Common myeloid progenitor, CD34-positive (primary cell): ENCODE measurements at regions not wholly inside any gene's neighbourhood (a gene's known extent, or its start where the extent isn't known, plus 50 kb on each side); places are given as distances from the start of the nearest gene placed in this dataset.
"Not testable (repeated sequence)": the region's sequence is repeated elsewhere in the genome, so short reads cannot be mapped to it uniquely, and the experiment has no call there.

Source experiments
- CTCF ChIA-PET: fragments of 350-600 bp; sonication (Branson Sonifier 250); formaldehyde crosslinking; loops from one replicate; lab custom pipeline; 2021; ENCODE audit warnings: antibody characterized with exemption; lab: Charles Lee
- POLR2A ChIA-PET: fragments of 350-600 bp; sonication (Branson Sonifier 250); formaldehyde crosslinking; loops from one replicate; lab custom pipeline; 2021; ENCODE audit warnings: antibody characterized with exemption; lab: Charles Lee
- DNase-seq, 3 donors: peaks; one replicate each; pipeline versions ENCODE4 v3.0.0 to v3.0.0-alpha.2; 2013
- H3K27ac ChIP-seq, 2 experiments: 1 replicate in 1 of 2; 2 replicates in 1 of 2; pipeline ENCODE4 v1.7.0; 2013; ENCODE audit warnings: inconsistent platforms in 2 of 2, low read length in 2 of 2, mild to moderate bottlenecking in 2 of 2, low read depth in 1 of 2, moderate library complexity in 1 of 2; ENCODE audit not compliant: severe bottlenecking in 2 of 2, insufficient read depth in 1 of 2, poor library complexity in 1 of 2
- H3K27me3 ChIP-seq, 5 experiments: replicated peaks in 2 of 5; 1 replicate in 3 of 5; 2 replicates in 2 of 5; pipeline versions ENCODE4 v1.6.1 to v1.7.0; 2013; ENCODE audit warnings: low read length in 4 of 5, mild to moderate bottlenecking in 2 of 5, moderate library complexity in 2 of 5, inconsistent platforms in 1 of 5; ENCODE audit not compliant: insufficient read depth in 5 of 5, control insufficient read depth in 4 of 5
- H3K36me3 ChIP-seq, 4 experiments: 1 replicate in 2 of 4; 2 replicates in 2 of 4; pipeline versions ENCODE4 v1.6.1 to v1.7.0; 2013; ENCODE audit warnings: low read length in 3 of 4, control low read depth in 1 of 4, mild to moderate bottlenecking in 1 of 4; ENCODE audit not compliant: control insufficient read depth in 4 of 4, insufficient read depth in 4 of 4
- H3K4me1 ChIP-seq, 4 experiments: 1 replicate in 3 of 4; 2 replicates in 1 of 4; pipeline versions ENCODE4 v1.6.1 to v1.7.1; 2013; ENCODE audit warnings: low read length in 3 of 4, mild to moderate bottlenecking in 3 of 4, control low read depth in 1 of 4, inconsistent platforms in 1 of 4, moderate library complexity in 1 of 4; ENCODE audit not compliant: control insufficient read depth in 4 of 4, insufficient read depth in 4 of 4; ENCODE audit errors: control extremely low read depth in 1 of 4
- H3K4me3 ChIP-seq, 7 experiments: 1 replicate in 4 of 7; 2 replicates in 3 of 7; pipeline versions ENCODE4 v1.5.1 to v1.7.0; 2013; ENCODE audit warnings: mild to moderate bottlenecking in 7 of 7, low read length in 6 of 7, moderate library complexity in 6 of 7, inconsistent platforms in 2 of 7, low read depth in 2 of 7, control low read depth in 1 of 7; ENCODE audit not compliant: insufficient read depth in 4 of 7, control insufficient read depth in 1 of 7; ENCODE audit errors: extremely low read depth in 1 of 7
- H3K9me3 ChIP-seq, 5 experiments: 1 replicate in 4 of 5; 2 replicates in 1 of 5; pipeline versions ENCODE4 v1.6.1 to v1.7.1; 2013; ENCODE audit warnings: low read length in 4 of 5, mild to moderate bottlenecking in 2 of 5, inconsistent platforms in 1 of 5, low read depth in 1 of 5, moderate library complexity in 1 of 5; ENCODE audit not compliant: control insufficient read depth in 4 of 5, insufficient read depth in 2 of 5; ENCODE audit errors: control extremely low read depth in 1 of 5
- WGBS: methylation state at CpG from one replicate; pipeline ENCODE4 v1.1.5; 2013; ENCODE audit not compliant: insufficient coverage; 5-methylcytosine and 5-hydroxymethylcytosine counted together

GRCh38 chr9:115328677-115329076 lies 210.7 kb upstream of the TNC start:
- H3K9me3 ChIP-seq, result no peaks in the 10 kb centered on the region
- ChIA-PET POLR2A (no interaction called here), CTCF (no interaction called here)
- H3K4me3 ChIP-seq, result no peak overlapping the region
- H3K27ac ChIP-seq, result no peak overlapping the region
- H3K27me3 ChIP-seq, result no peaks in the 10 kb centered on the region
- no peaks in the 10 kb centered on the region for H3K4me1 ChIP-seq
- no peak for DNase-seq
- H3K36me3 ChIP-seq, result no peaks in the 10 kb centered on the region

GRCh38 chr9:115333277-115334070 lies 215.5 kb upstream of the TNC start:
- Histone ChIP-seq H3K4me3 (no peak overlapping the region), H3K27me3 (no peaks in the 10 kb centered on the region), H3K27ac (no peak overlapping the region), H3K36me3 (no peaks in the 10 kb centered on the region), H3K9me3 (peaks cover 0 to 2% (median 0%) of the 10 kb centered on the region in 5 experiments), H3K4me1 (no peaks in the 10 kb centered on the region)
- no peak for DNase-seq
- ChIA-PET POLR2A (no interaction called here), CTCF (no interaction called here)
- WGBS, result 95% methylated on average over 6 of the region's 8 CpGs

GRCh38 chr9:115335439-115335838 lies 217.5 kb upstream of the TNC start:
- Histone ChIP-seq H3K36me3 (no peaks in the 10 kb centered on the region), H3K4me3 (no peak overlapping the region), H3K4me1 (no peaks in the 10 kb centered on the region), H3K27ac (no peak overlapping the region), H3K27me3 (no peaks in the 10 kb centered on the region), H3K9me3 (peaks cover 0 to 2% (median 0%) of the 10 kb centered on the region in 5 experiments)
- CTCF ChIA-PET, result no interaction called here
- POLR2A ChIA-PET, result no interaction called here
- WGBS, result 95% methylated on average over 2 of the region's 5 CpGs
- no peak for DNase-seq

- Histone ChIP-seq H3K27me3 (no peaks in the 10 kb centered on the region), H3K27ac (no peak overlapping the region), H3K4me1 (no peaks in the 10 kb centered on the region), H3K9me3 (peaks cover 0 to under 1% (median 0%) of the 10 kb centered on the region in 5 experiments), H3K4me3 (no peak overlapping the region), H3K36me3 (no peaks in the 10 kb centered on the region)
- ChIA-PET POLR2A (no interaction called here), CTCF (no interaction called here)
- WGBS, result 78% methylated on average over 4 of the region's 5 CpGs
- no peak for DNase-seq
Measured at GRCh38 chr9:115340314-115340713, 222.4 kb upstream of the TNC start.

- WGBS, result 75% methylated on average over 2 of the region's 3 CpGs
- Histone ChIP-seq H3K36me3 (no peaks in the 10 kb centered on the region), H3K4me1 (no peaks in the 10 kb centered on the region), H3K27ac (no peak overlapping the region), H3K27me3 (no peaks in the 10 kb centered on the region), H3K9me3 (no peaks in the 10 kb centered on the region), H3K4me3 (no peak overlapping the region)
- POLR2A ChIA-PET, result no interaction called here
- CTCF ChIA-PET, result no interaction called here
- DNase-seq, result no peak
Measured at GRCh38 chr9:115341426-115341825, 223.5 kb upstream of the TNC start.

- DNase-seq, H3K27me3 ChIP-seq, H3K36me3 ChIP-seq, H3K4me1 ChIP-seq, H3K4me3 ChIP-seq, POLR2A ChIA-PET, H3K27ac ChIP-seq, CTCF ChIA-PET, H3K9me3 ChIP-seq: not testable (repeated sequence)
- WGBS, result 100% methylated on average over 2 of the region's 2 CpGs
Measured at GRCh38 chr9:115347776-115348175, 229.8 kb upstream of the TNC start.

GRCh38 chr9:115348936-115349335 lies 231.0 kb upstream of the TNC start:
- DNase-seq, H3K4me1 ChIP-seq, H3K27ac ChIP-seq, H3K4me3 ChIP-seq, H3K27me3 ChIP-seq, POLR2A ChIA-PET, H3K9me3 ChIP-seq, CTCF ChIA-PET, H3K36me3 ChIP-seq: not testable (repeated sequence)
- WGBS, result 20% methylated on average over 1 of the region's 3 CpGs
